HG03432 (cell line): ENCODE measurements at regions not wholly inside any gene's neighbourhood (a gene's known extent, or its start where the extent isn't known, plus 50 kb on each side); places are given as distances from the start of the nearest gene placed in this dataset.

Experiments
- ATAC-seq: cut with Tn5 transposase; IDR thresholded peaks from one replicate; pipeline ENCODE4 v1.9.1; 2021; ENCODE audit warnings: mild to moderate bottlenecking, moderate library complexity; ENCODE audit not compliant: unreplicated experiment

DNA sequence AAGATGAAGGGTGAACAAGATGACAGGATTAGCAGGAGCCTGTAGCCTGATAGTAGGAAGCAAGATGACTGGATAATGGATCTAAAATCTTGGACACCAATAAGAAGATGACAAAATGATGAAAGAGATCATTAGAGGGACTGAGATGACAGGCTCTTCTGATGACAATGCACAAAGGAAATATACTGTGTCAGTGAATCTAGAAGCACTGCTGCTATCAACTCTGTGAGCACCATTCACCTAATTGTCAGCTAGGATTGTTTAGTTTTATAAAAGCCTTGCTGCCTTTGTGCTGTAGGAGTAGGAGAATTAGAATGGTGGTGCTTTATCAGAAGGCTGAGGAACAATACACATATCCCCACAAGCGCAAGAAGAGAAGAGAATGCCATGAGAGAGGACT, 1127.8 kb downstream of the DTWD2 start:
- ATAC-seq: no peak

- ATAC-seq: peak; percentile 74
These were observed 1129.2 kb downstream of the DTWD2 start for GRCh38 chr5:117859176-117859575.

- no peak for ATAC-seq
These were observed 1131.6 kb downstream of the DTWD2 start for GRCh38 chr5:117856713-117857112.

DNA sequence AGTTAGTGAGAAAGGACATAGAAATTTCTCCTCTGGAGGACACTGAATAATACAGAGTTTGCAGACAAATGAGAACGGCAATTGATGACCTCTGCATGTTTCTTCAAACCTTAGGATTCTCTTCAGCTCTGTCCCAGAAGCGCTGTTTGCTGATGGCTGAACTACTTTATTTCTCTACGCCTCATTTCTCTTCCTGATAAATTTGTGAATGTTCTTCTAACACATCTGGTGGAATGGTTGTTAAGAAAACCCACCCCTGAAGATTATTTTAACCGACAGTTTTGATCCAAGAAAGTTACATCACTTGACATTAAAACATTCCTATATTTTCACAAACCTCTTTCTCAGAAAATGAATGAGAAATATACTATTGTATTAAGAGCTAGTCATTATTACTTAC, 1150.6 kb downstream of the DTWD2 start:
- ATAC-seq: no peak

GRCh38 chr5:117833691-117834090, 1154.7 kb downstream of the DTWD2 start:
- ATAC-seq: no peak

DNA sequence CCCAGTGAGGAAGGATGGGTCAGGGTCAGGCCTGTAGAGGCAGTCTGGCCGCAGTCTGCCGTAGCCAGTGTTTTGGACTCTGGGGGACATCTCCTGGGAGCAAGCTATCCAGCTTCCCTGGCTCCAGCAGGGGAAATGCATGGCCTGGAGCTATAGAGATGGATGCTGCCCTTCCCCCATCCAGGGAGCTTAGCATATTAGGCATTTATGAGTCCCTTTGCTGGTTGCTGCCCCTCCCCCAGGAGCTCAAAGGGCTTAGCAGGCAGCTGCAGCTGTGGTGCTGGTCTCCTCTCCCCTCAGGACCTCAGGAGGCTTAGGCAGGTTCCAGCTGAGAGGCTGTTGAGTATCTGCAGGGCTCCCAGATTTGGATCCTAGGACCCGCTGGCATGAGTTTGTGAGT, 1158.7 kb downstream of the DTWD2 start:
- no peak for ATAC-seq

GRCh38 chr5:117813850-117814249, 1174.5 kb downstream of the DTWD2 start:
- no peak for ATAC-seq

DNA sequence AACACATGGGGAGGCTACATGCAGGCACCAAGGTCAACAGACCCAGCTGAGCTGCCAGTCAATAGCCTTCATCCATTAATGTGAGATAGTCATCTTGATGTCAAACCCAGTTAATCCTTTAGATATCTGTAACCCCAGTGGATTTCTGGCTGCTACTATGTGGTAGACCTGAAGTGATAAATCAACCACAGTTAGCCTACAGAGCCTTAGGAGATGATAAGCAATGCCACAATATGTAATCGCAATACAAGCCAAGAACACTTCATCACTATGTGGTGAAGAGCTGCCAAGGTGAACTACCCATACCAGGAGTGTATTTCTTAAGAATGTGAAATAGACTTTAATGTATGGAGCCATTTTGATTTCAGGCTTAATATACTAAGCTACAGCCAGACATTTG, 1175.5 kb downstream of the DTWD2 start:
- no peak for ATAC-seq

DNA sequence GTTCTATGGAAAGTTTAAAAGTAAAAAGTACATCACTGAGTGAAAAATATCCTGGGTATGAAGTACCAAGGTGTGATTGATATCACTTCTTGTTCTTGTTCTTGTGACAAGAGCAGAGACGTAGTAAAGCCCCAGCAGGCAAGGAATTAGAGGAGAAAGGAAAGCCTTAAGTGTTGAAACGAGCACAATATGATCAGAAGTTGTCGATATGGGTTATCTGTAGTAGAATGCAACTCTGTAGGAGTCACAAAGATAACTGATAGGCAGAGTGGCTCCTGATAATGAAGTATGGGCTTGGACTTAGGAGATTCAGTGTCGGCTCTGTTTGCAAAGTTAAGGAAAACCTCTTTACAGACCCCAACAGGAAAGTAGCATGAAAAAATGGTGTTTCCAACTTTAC, 1179.1 kb downstream of the DTWD2 start:
- no peak for ATAC-seq

GRCh38 chr5:117805058-117805457, 1183.3 kb downstream of the DTWD2 start:
- no peak for ATAC-seq

DNA sequence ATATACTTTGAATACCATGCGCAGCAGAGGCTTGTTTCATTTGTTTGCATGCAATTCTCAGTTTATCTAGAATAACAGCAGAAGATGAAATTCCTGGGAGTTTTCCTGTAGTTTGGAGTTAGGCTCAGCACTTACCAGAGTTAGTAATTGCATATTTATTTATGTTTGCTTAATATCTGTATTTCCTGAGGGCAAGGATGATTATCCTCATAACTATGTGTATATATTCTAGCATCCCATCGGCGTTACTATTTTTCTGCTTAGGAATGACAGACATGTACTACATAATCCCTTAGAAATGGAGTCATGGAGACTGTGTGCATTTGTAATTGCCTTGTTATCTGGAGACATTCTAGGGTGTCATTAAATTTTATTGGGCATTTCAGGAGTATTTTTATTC, 1184.8 kb downstream of the DTWD2 start:
- ATAC-seq: no peak

- ATAC-seq: no peak
These were observed 1186.8 kb downstream of the DTWD2 start for GRCh38 chr5:117801583-117801982.

- no peak for ATAC-seq
These were observed 1188.1 kb downstream of the DTWD2 start for GRCh38 chr5:117800261-117800660.

DNA sequence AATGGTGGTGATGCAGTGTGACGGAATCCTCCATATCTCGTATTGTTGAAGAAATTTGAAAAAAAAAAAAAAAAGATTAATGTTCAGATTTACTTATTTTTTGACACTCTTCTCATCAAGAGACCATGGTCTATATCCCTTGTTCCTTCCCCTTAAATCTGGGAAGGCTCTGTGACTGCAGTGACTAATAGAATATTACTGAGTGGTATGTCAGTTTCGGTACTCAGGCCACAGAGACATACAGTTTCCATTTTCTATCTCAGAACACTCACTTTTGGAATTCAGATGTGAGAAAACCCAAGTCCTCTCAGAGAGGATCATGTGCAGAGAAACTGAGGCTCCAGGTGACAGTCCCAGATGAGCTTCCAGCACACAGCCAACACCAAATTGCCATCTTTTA, 1193.5 kb downstream of the DTWD2 start:
- ATAC-seq: no peak

DNA sequence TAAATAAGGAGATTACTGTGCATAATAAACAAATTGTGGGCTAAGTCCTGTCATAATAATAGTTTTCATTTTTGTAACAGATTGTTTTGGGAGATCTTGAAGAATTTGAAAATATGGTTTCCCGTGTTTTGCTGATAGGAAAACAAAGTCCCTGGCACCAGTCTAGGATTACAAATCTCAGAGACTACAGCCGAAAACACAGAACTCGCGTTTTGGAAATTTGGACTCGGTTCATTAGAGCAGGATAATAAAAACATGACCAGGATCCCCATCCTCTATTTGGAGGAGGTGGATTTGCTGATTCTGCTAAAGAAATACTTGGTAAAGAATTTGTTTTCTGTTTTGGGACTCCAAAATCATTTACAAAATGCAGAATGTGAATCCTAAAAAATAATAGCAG, 1194.4 kb downstream of the DTWD2 start:
- ATAC-seq: no peak

- no peak for ATAC-seq
These were observed 1195.9 kb downstream of the DTWD2 start for GRCh38 chr5:117792476-117792875.

GRCh38 chr5:117788596-117788995, 1199.8 kb downstream of the DTWD2 start:
- ATAC-seq: no peak

DNA sequence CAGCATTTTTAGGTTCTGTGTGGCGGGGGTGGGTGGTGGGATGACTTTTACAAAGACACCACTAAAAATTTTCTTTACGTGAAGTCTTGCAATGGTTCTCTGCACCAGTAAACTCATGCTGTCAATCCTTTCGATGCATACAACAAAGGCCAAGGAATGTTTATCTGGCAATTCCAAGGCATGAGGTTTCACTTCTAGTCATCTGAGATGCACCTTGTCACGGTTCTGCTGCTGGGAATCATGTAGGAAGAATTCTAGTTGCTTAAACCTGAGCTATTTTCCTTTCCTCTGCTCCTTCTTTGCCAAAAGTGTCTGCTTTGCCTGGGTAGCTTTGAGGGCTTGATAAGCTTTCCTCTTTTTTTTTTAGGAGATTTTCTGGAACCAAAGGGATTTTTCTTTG, 1204.5 kb upstream of the SEMA6A start:
- no peak for ATAC-seq

DNA sequence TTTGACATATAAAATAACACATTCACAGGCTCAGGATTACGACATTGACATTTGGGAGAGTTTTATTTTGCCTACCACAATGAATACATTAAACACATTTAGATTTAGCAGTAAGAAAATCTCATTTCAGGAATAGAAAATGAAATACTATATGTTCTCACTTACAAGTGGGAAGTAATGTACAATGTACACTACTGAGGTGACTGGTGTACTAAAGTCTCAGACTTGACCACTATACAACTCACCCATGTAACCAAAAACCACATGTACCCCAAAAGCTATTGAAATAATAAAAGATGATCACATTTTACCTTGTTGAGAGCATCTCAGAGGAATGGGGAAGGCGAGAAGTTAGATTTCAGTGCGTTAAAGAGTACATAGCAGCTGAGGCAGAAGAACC, 1202.4 kb upstream of the SEMA6A start:
- no peak for ATAC-seq

DNA sequence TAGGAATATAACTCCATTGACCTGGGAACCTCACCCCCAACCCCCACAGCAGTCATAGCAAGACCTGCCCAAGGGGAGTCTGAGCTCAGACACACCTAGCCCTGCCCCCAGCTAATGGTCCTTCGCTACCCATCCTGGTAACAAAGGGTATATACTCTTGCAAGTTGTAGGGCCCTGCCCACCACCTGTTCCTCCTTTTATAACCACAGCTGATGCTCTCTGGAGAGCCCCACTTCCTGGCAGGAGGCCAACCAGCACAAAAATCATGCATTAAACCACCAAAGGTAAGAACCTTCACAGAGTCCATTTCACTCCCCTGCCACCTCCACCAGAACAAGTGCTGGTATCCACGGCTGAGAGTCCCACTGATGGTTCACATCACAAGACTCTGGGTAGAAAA, 1195.3 kb upstream of the SEMA6A start:
- no peak for ATAC-seq

DNA sequence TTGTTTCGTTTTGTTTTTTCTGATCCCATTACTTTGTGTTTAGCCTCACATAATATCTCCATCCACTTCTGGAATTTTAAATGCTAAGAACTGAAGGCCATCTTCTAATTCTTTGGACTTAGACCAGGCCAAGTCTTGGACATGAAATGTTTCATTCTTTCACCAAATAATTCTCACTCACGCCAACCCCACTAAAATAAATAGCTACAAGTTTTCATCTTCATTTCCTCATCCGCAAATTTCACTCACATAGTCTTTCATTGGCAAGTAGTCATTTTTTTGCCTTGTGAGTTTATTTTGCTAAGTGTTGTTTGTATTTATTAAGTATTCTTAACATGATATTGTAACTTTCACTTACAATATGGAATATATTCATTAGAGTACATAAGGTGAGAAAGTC, 1188.6 kb upstream of the SEMA6A start:
- no peak for ATAC-seq

GRCh38 chr5:117761186-117761585, 1186.6 kb upstream of the SEMA6A start:
- no peak for ATAC-seq

DNA sequence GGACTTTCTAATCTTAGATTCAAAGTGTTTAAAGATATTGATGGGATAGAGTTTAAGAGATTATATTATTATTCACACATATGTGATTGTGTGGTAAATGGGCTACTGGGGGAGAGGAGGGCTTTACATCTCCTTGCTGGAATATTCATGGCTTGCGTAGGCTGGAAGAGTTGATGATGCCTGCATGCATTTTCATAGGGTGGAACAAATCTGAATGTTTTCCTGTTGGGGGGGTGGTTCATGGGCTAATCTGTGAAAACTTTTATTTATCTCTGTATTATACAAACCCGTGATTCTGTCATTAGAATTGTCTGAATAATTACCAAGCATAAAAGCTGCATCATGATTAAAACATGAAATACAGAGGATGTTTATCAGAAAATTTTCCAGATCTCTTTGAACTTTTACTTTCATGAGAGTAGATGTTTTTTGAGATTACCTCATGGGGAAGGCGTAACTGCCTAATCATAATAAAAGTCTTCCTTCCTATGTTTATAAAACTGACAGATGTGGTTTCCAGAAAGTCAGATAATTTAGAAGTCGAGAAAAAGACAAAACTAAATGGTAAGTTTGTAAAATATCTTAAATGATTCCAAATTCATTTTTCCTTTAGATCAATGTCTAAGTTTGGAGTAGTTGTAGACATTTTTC, 1185.4 kb upstream of the SEMA6A start:
- ATAC-seq: no peak
